Stimulated activated CD4-positive, alpha-beta T cell treated with anti-CD3 and anti-CD28 coated beads, Interleukin-2, amount 100 ng/mL, for 48 hours (primary cell): ENCODE measurements at regions not wholly inside any gene's neighbourhood (a gene's known extent, or its start where the extent isn't known, plus 50 kb on each side); places are given as distances from the start of the nearest gene placed in this dataset.

ENCODE experiments used
- DNase-seq, 2 donors: peaks; one replicate each; pipeline ENCODE4 v3.0.0-alpha.2; 2020

DNA sequence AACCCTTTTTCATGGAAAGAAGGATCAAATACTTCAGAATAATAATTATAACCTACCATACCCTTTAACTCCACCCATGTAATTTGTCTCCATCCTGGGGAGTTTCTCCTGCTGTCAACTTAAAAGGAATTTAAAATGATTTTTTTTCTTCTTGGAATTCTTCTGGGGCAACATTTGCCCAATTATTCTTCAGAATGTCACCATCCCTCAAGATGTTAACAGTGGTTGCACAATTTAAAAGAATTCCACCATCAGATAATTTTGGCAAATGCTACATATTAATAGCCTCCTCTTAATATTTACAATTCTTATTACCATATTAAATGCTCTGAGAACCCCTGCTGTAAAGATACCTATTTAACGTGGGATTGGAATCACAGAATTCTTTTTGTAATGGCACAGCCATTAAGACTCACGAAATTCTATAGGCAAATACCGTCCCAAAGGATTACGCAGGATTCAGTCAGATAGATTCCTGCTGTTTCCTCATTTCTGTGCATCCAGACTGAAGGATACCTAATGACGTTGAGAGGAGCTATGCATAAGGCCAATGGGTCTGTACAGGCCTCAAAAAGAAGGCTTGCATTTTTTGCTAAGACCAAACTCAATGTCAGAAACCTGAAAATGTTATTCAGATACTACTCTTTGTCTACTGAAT, 177.5 kb downstream of the DAD1 start:
- DNase-seq: no peak

DNA sequence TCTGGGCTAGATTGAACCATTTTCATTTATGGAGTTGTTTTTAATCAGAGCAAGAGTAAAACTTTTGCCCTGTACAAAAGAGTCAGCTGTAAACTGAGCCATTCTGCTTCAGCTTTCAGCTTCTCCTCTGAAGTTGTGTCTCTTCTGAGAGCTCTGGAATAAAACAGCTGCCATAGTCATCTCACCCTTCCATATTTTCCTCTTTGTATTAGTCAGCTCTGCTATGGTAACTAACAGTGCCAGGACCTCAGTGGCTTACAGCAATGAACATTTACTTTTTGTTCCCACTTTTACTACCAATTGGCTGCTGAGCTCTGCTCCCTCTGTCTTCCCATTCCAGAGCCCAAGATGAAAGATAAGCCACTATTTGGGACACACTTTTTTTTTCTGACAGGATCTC, 178.5 kb downstream of the DAD1 start:
- no peak for DNase-seq

- DNase-seq: no peak
Measured at GRCh38 chr14:22409006-22409405, 180.0 kb downstream of the DAD1 start.

DNA sequence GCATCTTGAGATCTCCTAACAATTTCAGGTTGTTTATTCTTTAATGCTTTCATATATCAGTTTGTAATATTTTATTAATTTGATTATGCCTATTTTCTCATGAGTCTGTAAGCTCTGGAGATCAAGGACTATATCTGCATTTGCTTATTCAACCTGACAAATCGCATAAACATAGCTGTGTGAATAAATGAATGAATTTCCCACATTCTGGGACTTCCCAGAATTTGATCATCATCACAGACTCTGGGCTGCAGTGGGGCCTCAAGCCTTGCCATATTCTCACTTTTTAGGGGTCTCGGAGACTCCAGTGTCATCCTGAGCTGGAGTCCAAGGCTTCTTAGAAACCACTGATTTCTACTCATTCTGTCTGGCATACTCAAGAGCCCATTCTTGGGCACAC, 180.5 kb downstream of the DAD1 start:
- DNase-seq: no peak

GRCh38 chr14:22407033-22407432, 182.0 kb downstream of the DAD1 start:
- no peak for DNase-seq

DNA sequence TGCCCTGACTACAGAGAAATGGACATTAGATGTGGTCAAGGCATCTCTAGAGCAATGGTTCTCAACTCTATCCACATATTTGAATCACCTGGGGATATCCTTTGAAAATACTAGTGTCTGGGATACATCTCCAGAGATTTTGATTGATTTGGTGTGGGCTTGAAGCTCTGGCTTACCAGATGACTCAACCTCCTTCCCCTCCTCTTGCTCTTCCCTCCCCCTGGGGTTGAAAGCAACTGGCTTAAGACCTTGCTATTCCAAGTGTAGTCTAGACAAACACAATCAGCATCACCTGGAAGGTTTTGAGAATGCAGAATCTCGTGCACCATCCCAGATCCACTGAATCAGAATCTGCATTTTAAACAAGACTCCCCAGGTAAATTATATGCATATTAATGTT, 183.8 kb downstream of the DAD1 start:
- no peak for DNase-seq

GRCh38 chr14:22403296-22403695, 185.7 kb downstream of the DAD1 start:
- DNase-seq: no peak

DNA sequence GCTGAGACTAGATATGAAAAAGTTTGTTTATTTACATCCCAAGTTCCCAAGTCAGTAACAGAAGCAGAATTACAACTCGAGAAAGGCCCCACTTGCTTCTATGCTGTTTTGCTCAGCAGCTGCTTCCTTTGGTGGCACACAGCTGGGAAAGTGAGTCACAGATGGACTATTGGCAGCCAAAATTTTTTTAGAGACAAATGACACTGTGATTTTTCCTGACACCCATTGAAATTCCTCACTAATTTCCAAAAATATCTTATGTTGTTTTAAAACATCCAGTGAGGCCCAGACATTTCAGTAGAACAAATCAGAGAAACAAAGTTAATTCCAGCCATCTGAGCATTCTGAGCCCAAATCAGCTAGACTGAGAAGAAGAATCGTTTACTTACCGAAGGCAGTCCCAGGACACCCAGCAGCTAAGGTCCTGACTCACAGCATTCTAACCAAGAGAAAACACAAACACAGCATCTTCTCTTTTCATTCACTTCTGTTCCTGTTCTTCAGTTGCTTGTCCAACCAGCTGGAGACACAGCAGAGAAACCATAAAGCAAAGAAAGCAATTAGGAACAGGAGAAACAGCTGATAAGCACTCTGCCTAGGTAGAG, 188.3 kb downstream of the DAD1 start:
- no peak for DNase-seq

- no peak for DNase-seq
Measured at GRCh38 chr14:22399776-22400175, 189.2 kb downstream of the DAD1 start.

GRCh38 chr14:22397221-22397737, 191.7 kb downstream of the DAD1 start:
- no peak for DNase-seq

GRCh38 chr14:22395803-22396202, 193.2 kb downstream of the DAD1 start:
- no peak for DNase-seq

- no peak for DNase-seq
Measured at GRCh38 chr14:22394616-22395015, 194.4 kb downstream of the DAD1 start.

GRCh38 chr14:22393796-22394195, 195.2 kb downstream of the DAD1 start:
- DNase-seq: no peak

GRCh38 chr14:22391908-22392565, 197.0 kb downstream of the DAD1 start:
- DNase-seq: no peak

DNA sequence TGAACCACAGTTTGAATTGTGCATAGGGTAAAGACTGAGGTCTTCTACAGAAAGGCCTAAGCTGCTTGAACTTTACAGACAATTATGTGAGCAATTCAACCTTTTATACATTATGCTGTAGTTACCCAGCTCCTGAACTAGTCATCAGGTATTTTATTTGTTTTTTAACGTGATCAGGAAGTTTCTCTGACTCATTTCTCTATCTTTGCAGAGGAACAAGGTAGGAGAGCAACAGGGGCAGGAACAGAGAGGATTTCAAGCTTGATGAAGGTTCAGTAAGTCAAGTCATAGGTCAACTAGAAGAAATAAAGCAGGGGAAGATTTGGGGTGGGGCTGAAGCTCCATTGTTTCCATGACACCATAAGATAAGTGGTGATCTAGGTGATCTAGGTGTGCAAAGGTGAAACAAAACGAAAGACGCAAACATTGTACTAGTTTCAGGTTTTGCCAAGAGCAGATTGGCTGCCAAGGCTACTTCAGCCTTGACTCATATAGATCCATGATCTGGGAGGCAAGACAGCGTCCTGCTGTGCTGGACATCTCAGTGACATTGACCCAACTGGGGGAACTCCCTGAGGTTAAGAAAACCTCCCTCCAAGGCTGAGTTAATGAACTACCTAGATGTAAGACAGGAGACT, 198.1 kb downstream of the DAD1 start:
- DNase-seq: no peak

- no peak for DNase-seq
Measured at GRCh38 chr14:22390195-22390594, 198.8 kb downstream of the DAD1 start.

DNA sequence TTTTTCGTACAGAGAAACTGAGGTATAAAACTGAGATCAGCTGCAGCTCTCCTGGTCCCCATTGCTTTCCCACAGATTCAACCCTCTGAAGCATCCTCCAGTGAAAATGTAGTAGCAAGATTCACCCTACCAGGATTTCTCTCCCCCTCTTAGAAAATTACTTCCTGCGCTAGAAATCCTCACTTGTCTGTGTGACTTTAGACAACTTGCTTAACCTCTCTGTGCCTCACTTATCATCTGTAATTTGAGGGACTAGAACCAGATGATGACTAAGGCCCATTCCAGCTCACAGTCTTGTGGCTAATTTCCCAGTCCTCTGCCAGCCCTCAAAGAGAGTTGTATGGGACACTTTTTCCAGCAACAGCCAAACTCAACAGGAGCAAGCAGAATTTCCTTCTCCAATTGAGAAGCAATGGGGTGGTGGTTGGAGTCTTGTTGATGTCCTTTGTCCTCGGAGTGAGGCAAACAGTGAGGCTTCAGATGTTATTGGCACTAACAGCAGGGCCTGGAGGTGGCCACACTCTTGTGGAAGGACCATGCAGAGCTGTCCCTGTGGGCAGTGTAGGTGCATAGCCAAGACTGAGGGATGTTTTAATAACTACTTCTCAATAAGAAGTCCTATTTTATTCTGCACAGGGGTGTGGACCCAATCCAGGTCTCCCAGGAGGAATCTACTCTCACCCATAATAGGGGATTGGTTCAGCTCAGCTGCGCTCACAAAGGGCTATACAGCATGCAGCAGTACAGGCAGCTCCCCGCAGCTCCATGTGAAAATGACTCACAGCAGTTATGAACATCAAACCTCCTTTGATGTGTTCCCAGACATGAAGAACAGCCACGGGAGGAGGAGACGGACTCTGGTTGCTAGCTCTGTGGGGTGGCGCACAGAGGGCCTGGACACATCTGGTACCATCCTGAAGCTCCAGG, 200.1 kb downstream of the DAD1 start:
- no peak for DNase-seq

GRCh38 chr14:22387776-22388241, 201.2 kb downstream of the DAD1 start:
- no peak for DNase-seq

GRCh38 chr14:22386924-22387775, 201.9 kb downstream of the DAD1 start:
- no peak for DNase-seq

DNA sequence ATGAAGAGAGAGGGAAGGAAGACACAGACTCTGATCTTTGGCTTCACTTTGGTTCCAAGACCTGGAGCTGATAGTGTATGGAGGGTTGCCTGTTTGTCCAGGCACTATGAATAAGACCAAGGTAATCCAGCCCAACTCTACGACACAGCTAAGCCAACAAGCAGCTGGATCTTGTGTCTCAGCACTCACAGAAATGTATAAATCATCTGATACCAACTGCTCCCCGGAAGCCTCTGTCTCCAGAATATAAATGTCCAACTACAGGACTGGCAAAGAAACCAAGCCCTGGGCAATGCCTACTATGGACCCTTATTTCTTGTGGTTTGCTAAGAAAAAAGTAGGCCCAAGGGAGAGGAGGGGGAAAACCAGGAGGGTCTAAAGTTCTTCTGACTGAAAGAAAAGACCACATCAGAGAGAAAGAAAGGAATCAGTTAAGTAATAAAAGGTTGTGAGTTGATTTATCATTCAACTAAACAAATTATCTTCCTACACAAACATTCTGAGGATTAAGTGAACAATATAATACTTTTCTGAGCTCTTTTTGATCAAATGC, 204.0 kb downstream of the DAD1 start:
- DNase-seq: no peak

DNA sequence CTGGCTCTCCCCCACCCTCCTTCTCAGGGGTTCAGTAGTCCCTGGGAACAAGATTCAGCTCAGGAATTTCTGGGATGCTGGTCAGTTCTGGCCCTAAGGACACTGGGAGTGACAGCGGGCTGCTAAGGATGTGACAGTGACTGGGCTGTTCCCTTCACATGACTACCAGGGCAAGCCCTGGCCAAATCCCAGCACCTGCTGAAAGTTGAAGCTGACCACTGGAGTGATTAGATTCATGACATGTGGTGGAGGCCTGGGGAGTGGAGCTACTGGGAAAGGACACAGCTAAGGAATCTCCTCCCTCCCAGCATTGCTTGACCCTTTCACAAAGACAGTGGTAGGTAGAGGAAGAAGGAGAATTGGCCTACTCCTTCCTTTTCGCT, 204.9 kb downstream of the DAD1 start:
- no peak for DNase-seq
